Neuronal stem cell (in vitro differentiated cells): ENCODE measurements at regions not wholly inside any gene's neighbourhood (a gene's known extent, or its start where the extent isn't known, plus 50 kb on each side); places are given as distances from the start of the nearest gene placed in this dataset.

Source experiments
- DNase-seq: peaks from one replicate; pipeline ENCODE4 v3.0.0-alpha.2; 2013; ENCODE audit warnings: low spot score
- H2AFZ ChIP-seq: one replicate; pipeline ENCODE4 v1.6.1; 2013; ENCODE audit warnings: mild to moderate bottlenecking, low read length, inconsistent platforms
- H2AK5ac ChIP-seq: 2 replicates; pipeline ENCODE4 v1.6.1; 2013; ENCODE audit warnings: low read depth, mild to moderate bottlenecking, inconsistent platforms, low read length, moderate library complexity, mixed read lengths
- H2BK120ac ChIP-seq: 2 replicates; pipeline ENCODE4 v1.6.1; 2013; ENCODE audit warnings: low read depth, mild to moderate bottlenecking, inconsistent platforms, low read length, moderate library complexity, mixed read lengths
- H2BK12ac ChIP-seq: one replicate; pipeline ENCODE4 v1.6.1; 2013; ENCODE audit warnings: low read length, inconsistent platforms
- H2BK15ac ChIP-seq: 2 replicates; pipeline ENCODE4 v1.6.1; 2013; ENCODE audit warnings: mild to moderate bottlenecking, low read length, inconsistent platforms, mixed read lengths
- H2BK5ac ChIP-seq: one replicate; pipeline ENCODE4 v1.6.1; 2013; ENCODE audit warnings: inconsistent platforms, mild to moderate bottlenecking, low read length, moderate library complexity
- H3K14ac ChIP-seq: one replicate; pipeline ENCODE4 v1.6.1; 2013; ENCODE audit warnings: low read length, inconsistent platforms
- H3K18ac ChIP-seq: 2 replicates; pipeline ENCODE4 v1.6.1; 2013; ENCODE audit warnings: low read length, inconsistent platforms
- H3K23ac ChIP-seq: 2 replicates; pipeline ENCODE4 v1.6.1; 2013; ENCODE audit warnings: low read depth, mild to moderate bottlenecking, mixed read lengths, low read length, inconsistent platforms; ENCODE audit not compliant: poor library complexity
- H3K27ac ChIP-seq: replicated peaks from 3 replicates; pipeline ENCODE4 v1.5.1; 2013; ENCODE audit warnings: low read length, inconsistent platforms
- H3K27me3 ChIP-seq, 3 experiments: 2 replicates each; pipeline ENCODE4 v1.6.1; 2013; ENCODE audit warnings: low read length in 3 of 3, mild to moderate bottlenecking in 2 of 3, inconsistent platforms in 1 of 3, low read depth in 1 of 3, mixed read lengths in 1 of 3, moderate library complexity in 1 of 3; ENCODE audit not compliant: control insufficient read depth in 3 of 3, insufficient read depth in 3 of 3
- H3K36me3 ChIP-seq, 2 donors: replicated peaks in 1 of 2; 2 replicates each; pipeline ENCODE4 v1.6.1; 2013; ENCODE audit warnings: low read length in 2 of 2; ENCODE audit not compliant: control insufficient read depth in 2 of 2, insufficient read depth in 2 of 2
- H3K4ac ChIP-seq: 2 replicates; pipeline ENCODE4 v1.6.1; 2013; ENCODE audit warnings: inconsistent platforms, mild to moderate bottlenecking, low read length, moderate library complexity
- H3K4me1 ChIP-seq, 2 donors: 1 replicate in 1 of 2; 2 replicates in 1 of 2; pipeline ENCODE4 v1.6.1; 2013; ENCODE audit warnings: low read length in 2 of 2, low read depth in 1 of 2; ENCODE audit not compliant: control insufficient read depth in 2 of 2, insufficient read depth in 1 of 2
- H3K4me2 ChIP-seq: one replicate; pipeline ENCODE4 v1.6.1; 2013; ENCODE audit warnings: mild to moderate bottlenecking, low read length, inconsistent platforms; ENCODE audit not compliant: insufficient read depth, poor library complexity, severe bottlenecking
- H3K4me3 ChIP-seq, 2 donors: 2 replicates each; pipeline ENCODE4 v1.5.1; 2013; ENCODE audit warnings: low read length in 2 of 2, mild to moderate bottlenecking in 2 of 2, inconsistent platforms in 1 of 2, moderate library complexity in 1 of 2
- H3K79me1 ChIP-seq: one replicate; pipeline ENCODE4 v1.6.1; 2013; ENCODE audit warnings: low read depth, mild to moderate bottlenecking, inconsistent platforms, low read length, moderate library complexity
- H3K9ac ChIP-seq: one replicate; pipeline ENCODE4 v1.6.1; 2013; ENCODE audit warnings: mild to moderate bottlenecking, low read depth, low read length, inconsistent platforms; ENCODE audit not compliant: poor library complexity
- H3K9me3 ChIP-seq, 2 donors: replicated peaks in 1 of 2; 2 replicates each; pipeline versions ENCODE3 to v1.6.1; 2013; ENCODE audit warnings: low read length in 2 of 2, mild to moderate bottlenecking in 2 of 2, inconsistent platforms in 1 of 2, low read depth in 1 of 2, mixed read lengths in 1 of 2, moderate library complexity in 1 of 2; ENCODE audit not compliant: control insufficient read depth in 2 of 2, insufficient read depth in 1 of 2
- H4K8ac ChIP-seq: one replicate; pipeline ENCODE4 v1.6.1; 2013; ENCODE audit warnings: low read depth, mild to moderate bottlenecking, inconsistent platforms, low read length, moderate library complexity
- H4K91ac ChIP-seq: one replicate; pipeline ENCODE4 v1.6.1; 2013; ENCODE audit warnings: low read length, low read depth, mild to moderate bottlenecking, inconsistent platforms; ENCODE audit not compliant: poor library complexity
- WGBS, 2 donors: extraction: QIAGEN DNeasy Blood & Tissue Kit; methylation state at CpG; one replicate each; pipeline ENCODE4 v1.1.7; 2013; ENCODE audit warnings: missing lambda C conversion rate in 2 of 2, mixed read lengths in 1 of 2; ENCODE audit not compliant: insufficient read length in 2 of 2, insufficient replicate concordance in 1 of 2; ENCODE audit errors: extremely low coverage in 2 of 2; 5-methylcytosine and 5-hydroxymethylcytosine counted together

- no peak overlapping the region for H4K91ac ChIP-seq
- H3K9me3 ChIP-seq: no peaks in the 10 kb centered on the region
- H2AFZ ChIP-seq: no peak overlapping the region
- H3K9ac ChIP-seq: no peak overlapping the region
- no peak overlapping the region for H4K8ac ChIP-seq
- H3K36me3 ChIP-seq: no peaks in the 10 kb centered on the region
- H3K18ac ChIP-seq: no peak overlapping the region
- H2BK120ac ChIP-seq: no peak overlapping the region
- H2BK12ac ChIP-seq: no peak overlapping the region
- DNase-seq: no peak
- H3K14ac ChIP-seq: no peak overlapping the region
- H3K27ac ChIP-seq: no peak overlapping the region
- WGBS, 2 donors: no CpG with 5 or more reads among the region's 5 CpGs
- no peak overlapping the region for H2BK5ac ChIP-seq
- H2BK15ac ChIP-seq: no peak overlapping the region
- H3K4me3 ChIP-seq: no peak overlapping the region
- no peaks in the 10 kb centered on the region for H3K79me1 ChIP-seq
- H3K4ac ChIP-seq: no peak overlapping the region
- H3K4me1 ChIP-seq: peaks cover 1 to 3% of the 10 kb centered on the region in 2 donors
- no peak overlapping the region for H3K23ac ChIP-seq
- H3K27me3 ChIP-seq: peaks cover 0 to 18% (median 0%) of the 10 kb centered on the region in 3 experiments
- H3K4me2 ChIP-seq: no peak overlapping the region
- H2AK5ac ChIP-seq: no peak overlapping the region
Measured at GRCh38 chr1:235925016-235925415, 58.3 kb upstream of the LYST start.

- Histone ChIP-seq H4K8ac (no peak overlapping the region), H3K27ac (no peak overlapping the region)
- WGBS, 2 donors: no CpG with 5 or more reads among the region's 6 CpGs
Measured at GRCh38 chr1:235923466-235924021, 56.8 kb upstream of the LYST start.

GRCh38 chr1:235920596-235921375, 54.1 kb upstream of the LYST start:
- H3K27me3 ChIP-seq: peaks cover 0 to 13% (median 0%) of the 10 kb centered on the region in 3 experiments
- no peak overlapping the region for H2BK12ac ChIP-seq

More at GRCh38 chr1:235923466-235924021, 56.8 kb upstream of the LYST start:
- no peaks in the 10 kb centered on the region for H3K79me1 ChIP-seq
- H2BK15ac ChIP-seq: no peak overlapping the region
- H2BK120ac ChIP-seq: no peak overlapping the region
- no peak overlapping the region for H3K4ac ChIP-seq
- no peaks in the 10 kb centered on the region for H3K36me3 ChIP-seq
- H3K4me2 ChIP-seq: no peak overlapping the region
- no peak overlapping the region for H2AFZ ChIP-seq
- no peak overlapping the region for H4K91ac ChIP-seq
- peaks cover 1 to 3% of the 10 kb centered on the region in 2 donors for H3K4me1 ChIP-seq
- H3K9ac ChIP-seq: no peak overlapping the region
- no peak overlapping the region for H3K4me3 ChIP-seq
- no peak overlapping the region for H3K23ac ChIP-seq
- H3K18ac ChIP-seq: no peak overlapping the region
- peaks cover 0 to 13% (median 0%) of the 10 kb centered on the region in 3 experiments for H3K27me3 ChIP-seq
- no peak overlapping the region for H2BK5ac ChIP-seq
- H2BK12ac ChIP-seq: no peak overlapping the region
- no peaks in the 10 kb centered on the region for H3K9me3 ChIP-seq
- no peak overlapping the region for H2AK5ac ChIP-seq
- no peak for DNase-seq
- H3K14ac ChIP-seq: no peak overlapping the region

GRCh38 chr1:235919833-235920441, 53.2 kb upstream of the LYST start:
- H3K23ac ChIP-seq: no peak overlapping the region
- no peak overlapping the region for H4K8ac ChIP-seq
- H2BK120ac ChIP-seq: no peak overlapping the region
- no peak overlapping the region for H2BK12ac ChIP-seq
- no peaks in the 10 kb centered on the region for H3K9me3 ChIP-seq
- H3K4me1 ChIP-seq: peaks cover 1 to 3% of the 10 kb centered on the region in 2 donors
- H3K79me1 ChIP-seq: no peaks in the 10 kb centered on the region
- no peak overlapping the region for H3K27ac ChIP-seq
- no peak overlapping the region for H2BK15ac ChIP-seq
- no peak overlapping the region for H4K91ac ChIP-seq
- H2AFZ ChIP-seq: peak overlapping the region; percentile 47
- no CpG with 5 or more reads among the region's 5 CpGs for WGBS, 2 donors
- H3K27me3 ChIP-seq: peaks cover 0 to 13% (median 0%) of the 10 kb centered on the region in 3 experiments
- H3K4ac ChIP-seq: no peak overlapping the region
- no peak overlapping the region for H3K9ac ChIP-seq
- no peak overlapping the region for H3K4me3 ChIP-seq
- no peak overlapping the region for H3K14ac ChIP-seq
- no peak overlapping the region for H3K4me2 ChIP-seq
- DNase-seq: no peak
- H2BK5ac ChIP-seq: no peak overlapping the region
- H2AK5ac ChIP-seq: no peak overlapping the region
- no peaks in the 10 kb centered on the region for H3K36me3 ChIP-seq
- no peak overlapping the region for H3K18ac ChIP-seq

More at GRCh38 chr1:235920596-235921375, 54.1 kb upstream of the LYST start:
- no CpG with 5 or more reads among the region's 12 CpGs for WGBS, 2 donors
- H3K4me1 ChIP-seq: peaks cover 1 to 3% of the 10 kb centered on the region in 2 donors
- H2BK120ac ChIP-seq: no peak overlapping the region
- no peaks in the 10 kb centered on the region for H3K79me1 ChIP-seq
- no peak overlapping the region for H3K9ac ChIP-seq
- no peak overlapping the region for H3K4me3 ChIP-seq
- H3K23ac ChIP-seq: no peak overlapping the region
- H3K36me3 ChIP-seq: no peaks in the 10 kb centered on the region
- no peak overlapping the region for H3K4ac ChIP-seq
- H3K18ac ChIP-seq: no peak overlapping the region
- H3K9me3 ChIP-seq: no peaks in the 10 kb centered on the region
- no peak overlapping the region for H3K4me2 ChIP-seq
- no peak overlapping the region for H3K27ac ChIP-seq
- H2BK5ac ChIP-seq: no peak overlapping the region
- H2BK15ac ChIP-seq: no peak overlapping the region
- H3K14ac ChIP-seq: no peak overlapping the region
- H4K8ac ChIP-seq: no peak overlapping the region
- no peak overlapping the region for H2AK5ac ChIP-seq
- H4K91ac ChIP-seq: no peak overlapping the region
- no peak for DNase-seq
- peak overlapping the region; percentile 47 for H2AFZ ChIP-seq
